Coronary artery (tissue), 2 donors: ENCODE measurements at regions not wholly inside any gene's neighbourhood (a gene's known extent, or its start where the extent isn't known, plus 50 kb on each side); places are given as distances from the start of the nearest gene placed in this dataset.

ENCODE experiments used
- DNase-seq: peaks from one replicate; pipeline ENCODE4 v3.0.0-alpha.2; 2017; ENCODE audit warnings: low spot score
- H3K27ac ChIP-seq, 2 donors: fragments of 200-600 bp; sonication (generic); one replicate each; pipeline ENCODE4 v1.5.1; 2016 to 2019
- H3K4me3 ChIP-seq: fragments of 200-600 bp; sonication (generic); 2 replicates; pipeline ENCODE4 v1.5.1; 2016; ENCODE audit warnings: mild to moderate bottlenecking, moderate library complexity
- CTCF ChIP-seq: fragments of 200-600 bp; sonication (generic); IDR thresholded peaks from one replicate; pipeline ENCODE4 v1.5.1; 2019; ENCODE audit warnings: antibody characterized with exemption

GRCh38 chr3:17967953-17968607 is 225.6 kb upstream of the TBC1D5 start:
- TF ChIP-seq CTCF = no peak
- DNase-seq = no peak
- Histone ChIP-seq H3K4me3 (no peak overlapping the region), H3K27ac (no peak overlapping the region)

GRCh38 chr3:17967111-17967510 is 224.7 kb upstream of the TBC1D5 start:
- no peak overlapping the region for H3K27ac ChIP-seq
- H3K4me3 ChIP-seq = no peak overlapping the region
- DNase-seq = no peak
- no peak for TF ChIP-seq CTCF

GRCh38 chr3:17965331-17965730 is 222.9 kb upstream of the TBC1D5 start:
- no peak for DNase-seq
- no peak overlapping the region for H3K4me3 ChIP-seq
- TF ChIP-seq CTCF = no peak
- H3K27ac ChIP-seq = no peak overlapping the region

GRCh38 chr3:17964108-17964507 is 221.7 kb upstream of the TBC1D5 start:
- no peak overlapping the region for H3K4me3 ChIP-seq
- no peak overlapping the region for H3K27ac ChIP-seq
- TF ChIP-seq CTCF = no peak
- DNase-seq = no peak

GRCh38 chr3:17955411-17955810 is 213.0 kb upstream of the TBC1D5 start:
- no peak for DNase-seq
- Histone ChIP-seq H3K27ac (no peak overlapping the region), H3K4me3 (no peak overlapping the region)
- no peak for TF ChIP-seq CTCF

- Histone ChIP-seq H3K27ac (no peak overlapping the region), H3K4me3 (no peak overlapping the region)
- DNase-seq = no peak
- no peak for TF ChIP-seq CTCF
Observed at GRCh38 chr3:17954801-17955200, 212.4 kb upstream of the TBC1D5 start.

- H3K27ac ChIP-seq = no peak overlapping the region
- DNase-seq = no peak
- H3K4me3 ChIP-seq = no peak overlapping the region
- TF ChIP-seq CTCF = no peak
Observed at GRCh38 chr3:17951241-17951640, 208.8 kb upstream of the TBC1D5 start.
